ENCODE measurements at regions not wholly inside any gene's neighbourhood (a gene's known extent, or its start where the extent isn't known, plus 50 kb on each side); places are given as distances from the start of the nearest gene placed in this dataset.

- no peaks in the 10 kb centered on the region for H3K9me3 ChIP-seq
- no peak overlapping the region for H3K9ac ChIP-seq
- H2AFZ ChIP-seq (ENCODE audit: low read depth) = no peak overlapping the region
- no peak for TF ChIP-seq NFIC (IDR thresholded peaks at IDR 0.05; ENCODE audit: borderline replicate concordance)
- no peak overlapping the region for H3K27ac ChIP-seq (ENCODE audit: low read depth in 2 of 2, low read length in 1 of 2)
- DNase-seq = no peak
- H4K20me1 ChIP-seq (ENCODE audit: insufficient read depth) = no peaks in the 10 kb centered on the region
- H3F3A ChIP-seq (replicated peaks; ENCODE audit: insufficient read depth) = no peaks in the 10 kb centered on the region
- POLR2A ChIA-PET = no interaction called here
- H3K36me3 ChIP-seq (replicated peaks in 1 of 2; ENCODE audit: control insufficient read depth in 1 of 2, insufficient read depth in 2 of 2, low read length in 1 of 2) = no peaks in the 10 kb centered on the region
- H3K4me1 ChIP-seq (ENCODE audit: control insufficient read depth in 1 of 2, insufficient read depth in 2 of 2, low read depth in 1 of 2, low read length in 1 of 2) = peaks cover 0 to 7% of the 10 kb centered on the region in 2 experiments; a peak in 2 of 4 replicates
- no peaks in the 10 kb centered on the region for H3K27me3 ChIP-seq (ENCODE audit: insufficient read depth)
- no peaks in the 10 kb centered on the region for H3K79me2 ChIP-seq (ENCODE audit: insufficient read depth)
- H3K4me2 ChIP-seq = no peak overlapping the region
- H3K9me2 ChIP-seq = no peaks in the 10 kb centered on the region
- H3K4me3 ChIP-seq (ENCODE audit: low read depth in 2 of 2, low read length in 1 of 2) = no peak overlapping the region
- CTCF ChIA-PET = interaction anchor here (1.5 kb wide), 1 partner anchor 379 kb away, joined by 6 read pairs; no protein-coding TSS in a partner anchor
Observed at GRCh38 chr1:172823534-172823933, 164.6 kb downstream of the FASLG start.

DNA sequence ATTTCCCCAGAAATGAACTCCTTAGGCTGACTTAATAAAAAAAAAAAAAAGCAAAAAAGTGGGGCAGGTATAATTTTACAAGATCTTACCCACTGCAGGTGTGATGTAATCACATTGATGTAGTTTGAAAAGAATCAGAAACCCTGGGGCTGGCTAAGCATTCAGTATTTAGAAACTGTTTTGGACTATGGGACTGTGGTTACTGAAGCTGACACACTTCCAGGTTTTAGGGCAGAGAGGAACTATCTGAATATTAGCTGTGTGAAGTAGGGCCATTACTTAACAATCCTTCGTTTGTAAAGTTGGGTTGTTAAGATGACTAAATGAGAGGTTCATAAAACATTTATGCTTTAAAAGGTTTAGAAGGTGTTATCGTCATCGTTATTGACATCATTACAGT is 165.3 kb downstream of the FASLG start:
- no peaks in the 10 kb centered on the region for H3K36me3 ChIP-seq (replicated peaks in 1 of 2; ENCODE audit: control insufficient read depth in 1 of 2, insufficient read depth in 2 of 2, low read length in 1 of 2)
- POLR2A ChIA-PET = no interaction called here
- H3K27ac ChIP-seq (ENCODE audit: low read depth in 2 of 2, low read length in 1 of 2) = no peak overlapping the region
- H3K4me3 ChIP-seq (ENCODE audit: low read depth in 2 of 2, low read length in 1 of 2) = no peak overlapping the region
- H3K79me2 ChIP-seq (ENCODE audit: insufficient read depth) = no peaks in the 10 kb centered on the region
- H4K20me1 ChIP-seq (ENCODE audit: insufficient read depth) = no peaks in the 10 kb centered on the region
- H2AFZ ChIP-seq (ENCODE audit: low read depth) = no peak overlapping the region
- CTCF ChIA-PET = no interaction called here
- no peak overlapping the region for H3K9ac ChIP-seq
- DNase-seq = no peak
- no peaks in the 10 kb centered on the region for H3K27me3 ChIP-seq (ENCODE audit: insufficient read depth)
- no peaks in the 10 kb centered on the region for H3K9me2 ChIP-seq
- H3K9me3 ChIP-seq = no peaks in the 10 kb centered on the region
- WGBS (ENCODE audit: low lambda C conversion rate) = 78% methylated on average over 3 of the region's 3 CpGs
- no peaks in the 10 kb centered on the region for H3F3A ChIP-seq (replicated peaks; ENCODE audit: insufficient read depth)
- H3K4me1 ChIP-seq (ENCODE audit: control insufficient read depth in 1 of 2, insufficient read depth in 2 of 2, low read depth in 1 of 2, low read length in 1 of 2) = peaks cover 0 to 7% of the 10 kb centered on the region in 2 experiments; a peak in 2 of 4 replicates
- H3K4me2 ChIP-seq = no peak overlapping the region
- TF ChIP-seq GABPA (IDR thresholded peaks at IDR 0.05; ENCODE audit: low read depth) (no peak), MEF2A (IDR thresholded peaks at IDR 0.05; ENCODE audit: borderline replicate concordance, low read depth) (no peak), SMC3 (IDR thresholded peaks at IDR 0.05; ENCODE audit: low read depth, low read length) (no peak)

DNA sequence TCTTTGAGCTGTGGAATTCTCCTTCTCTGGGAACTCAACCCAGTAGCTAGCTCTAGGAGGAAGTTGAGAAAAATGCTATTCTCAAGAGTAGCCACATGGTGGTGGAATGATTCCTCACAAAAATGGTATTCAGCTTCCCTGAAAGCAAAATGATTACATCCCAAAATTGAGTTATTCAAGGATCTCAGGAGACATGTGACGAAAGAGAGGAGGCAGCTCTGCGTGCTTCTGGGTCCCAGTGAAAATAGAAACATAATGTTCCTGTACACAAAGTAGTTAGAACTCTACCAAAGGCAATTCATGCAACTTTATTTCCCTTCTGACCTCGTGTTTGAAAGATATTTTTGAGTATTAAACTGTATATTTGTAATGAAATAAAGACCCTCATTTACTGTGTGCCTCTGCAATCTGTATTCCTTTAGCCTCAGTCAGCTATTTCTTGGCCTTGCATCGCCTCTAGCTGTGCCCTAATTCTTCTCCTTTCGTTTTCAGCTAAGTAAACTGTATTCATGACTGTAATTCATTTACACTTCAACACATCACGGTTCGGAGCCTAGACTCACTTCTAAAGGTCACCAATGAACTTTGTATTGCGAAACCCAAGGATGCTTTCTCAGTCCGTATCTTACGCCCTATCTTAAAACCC is 167.3 kb downstream of the FASLG start:
- ChIA-PET POLR2A (no interaction called here), CTCF (interaction anchor here (0.6 to 3.0 kb wide), 17 partner anchors 9 to 391 kb away, joined by 3 to 44 read pairs (median 3); no protein-coding TSS in a partner anchor)
- H3K9me3 ChIP-seq = no peaks in the 10 kb centered on the region
- H3K79me2 ChIP-seq (ENCODE audit: insufficient read depth) = no peaks in the 10 kb centered on the region
- 0 out of 2 replicates have a peak overlapping the region, but pooled peaks have one; percentile 38 for H2AFZ ChIP-seq (ENCODE audit: low read depth)
- DNase-seq = peak; percentile 38
- 65% methylated on average over 10 of the region's 10 CpGs for WGBS (ENCODE audit: low lambda C conversion rate)
- no peak overlapping the region for H3K9ac ChIP-seq
- H3K4me1 ChIP-seq (ENCODE audit: control insufficient read depth in 1 of 2, insufficient read depth in 2 of 2, low read depth in 1 of 2, low read length in 1 of 2) = peaks cover 0 to 7% of the 10 kb centered on the region in 2 experiments; a peak in 2 of 4 replicates
- no peaks in the 10 kb centered on the region for H3K36me3 ChIP-seq (replicated peaks in 1 of 2; ENCODE audit: control insufficient read depth in 1 of 2, insufficient read depth in 2 of 2, low read length in 1 of 2)
- H3K4me3 ChIP-seq (ENCODE audit: low read depth in 2 of 2, low read length in 1 of 2) = no peak overlapping the region
- H3K27me3 ChIP-seq (ENCODE audit: insufficient read depth) = no peaks in the 10 kb centered on the region
- H3K27ac ChIP-seq (ENCODE audit: low read depth in 2 of 2, low read length in 1 of 2) = peak overlapping the region in 1 of 2 experiments; percentile 86; a peak in 1 of 4 replicates
- H3K9me2 ChIP-seq = no peaks in the 10 kb centered on the region
- H3K4me2 ChIP-seq = no peak overlapping the region
- H4K20me1 ChIP-seq (ENCODE audit: insufficient read depth) = no peaks in the 10 kb centered on the region
- no peaks in the 10 kb centered on the region for H3F3A ChIP-seq (replicated peaks; ENCODE audit: insufficient read depth)
- no peak for TF ChIP-seq YY1 (IDR thresholded peaks at IDR 0.05; ENCODE audit: low read depth)
- no peak for TF ChIP-seq GATA2 (CRISPR knock-in tag; IDR thresholded peaks at IDR 0.05)
- no peak; the same call in 1 of the 2 replicates for TF ChIP-seq PBX3 (IDR thresholded peaks at IDR 0.05)
- TF ChIP-seq USF1 (IDR thresholded peaks at IDR 0.05; ENCODE audit: borderline replicate concordance, low read depth) = peak; percentile 39; the same call in 1 of the 2 replicates
- TF ChIP-seq, protein P1, sequence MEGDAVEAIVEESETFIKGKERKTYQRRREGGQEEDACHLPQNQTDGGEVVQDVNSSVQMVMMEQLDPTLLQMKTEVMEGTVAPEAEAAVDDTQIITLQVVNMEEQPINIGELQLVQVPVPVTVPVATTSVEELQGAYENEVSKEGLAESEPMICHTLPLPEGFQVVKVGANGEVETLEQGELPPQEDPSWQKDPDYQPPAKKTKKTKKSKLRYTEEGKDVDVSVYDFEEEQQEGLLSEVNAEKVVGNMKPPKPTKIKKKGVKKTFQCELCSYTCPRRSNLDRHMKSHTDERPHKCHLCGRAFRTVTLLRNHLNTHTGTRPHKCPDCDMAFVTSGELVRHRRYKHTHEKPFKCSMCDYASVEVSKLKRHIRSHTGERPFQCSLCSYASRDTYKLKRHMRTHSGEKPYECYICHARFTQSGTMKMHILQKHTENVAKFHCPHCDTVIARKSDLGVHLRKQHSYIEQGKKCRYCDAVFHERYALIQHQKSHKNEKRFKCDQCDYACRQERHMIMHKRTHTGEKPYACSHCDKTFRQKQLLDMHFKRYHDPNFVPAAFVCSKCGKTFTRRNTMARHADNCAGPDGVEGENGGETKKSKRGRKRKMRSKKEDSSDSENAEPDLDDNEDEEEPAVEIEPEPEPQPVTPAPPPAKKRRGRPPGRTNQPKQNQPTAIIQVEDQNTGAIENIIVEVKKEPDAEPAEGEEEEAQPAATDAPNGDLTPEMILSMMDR (IDR thresholded peaks at IDR 0.05) = peak; percentile 79
- TF ChIP-seq FOXM1 (IDR thresholded peaks at IDR 0.05; ENCODE audit: low read depth) = no peak
- TF ChIP-seq FOSL2 (IDR thresholded peaks at IDR 0.05; ENCODE audit: borderline replicate concordance, low read depth) = no peak
- TF ChIP-seq FOXJ3 (CRISPR knock-in tag; IDR thresholded peaks at IDR 0.05) = no peak
- TF ChIP-seq RAD21 (IDR thresholded peaks at IDR 0.05; ENCODE audit: low read length) = peak; percentile 85
- TF ChIP-seq TCF12 (IDR thresholded peaks at IDR 0.05) = peak; percentile 40; the same call in 1 of the 2 replicates
- TF ChIP-seq EZH2phosphoT487 (IDR thresholded peaks at IDR 0.05; ENCODE audit: borderline replicate concordance, low read depth) = no peak
- no peak for TF ChIP-seq RXRA (IDR thresholded peaks at IDR 0.05; ENCODE audit: borderline replicate concordance, low read depth)
- TF ChIP-seq TAF1 (IDR thresholded peaks at IDR 0.05; ENCODE audit: borderline replicate concordance, low read depth, low read length) = no peak
- TF ChIP-seq ELF1 (IDR thresholded peaks at IDR 0.05) = no peak
- no peak for TF ChIP-seq GABPA (IDR thresholded peaks at IDR 0.05; ENCODE audit: low read depth)
- TF ChIP-seq CHD2 (IDR thresholded peaks at IDR 0.05; ENCODE audit: low read length, partially characterized antibody) = no peak
- no peak for TF ChIP-seq RFX5 (IDR thresholded peaks at IDR 0.05; ENCODE audit: low read length)
- no peak for TF ChIP-seq NRF1 (IDR thresholded peaks at IDR 0.05; ENCODE audit: low read depth, low read length)

Data from SK-N-SH (cell line).